Hematopoietic multipotent progenitor cell treated with erythropoietin and hydrocortisone succinate and interleukin-3 and kit ligand, for 6 days (in vitro differentiated cells): ENCODE measurements at regions not wholly inside any gene's neighbourhood (a gene's known extent, or its start where the extent isn't known, plus 50 kb on each side); places are given as distances from the start of the nearest gene placed in this dataset.
"Not testable (repeated sequence)": the region's sequence is repeated elsewhere in the genome, so short reads cannot be mapped to it uniquely, and the experiment has no call there.

Experiments used
- DNase-seq: peaks from one replicate; pipeline ENCODE4 v3.0.0-alpha.2; 2015

DNA sequence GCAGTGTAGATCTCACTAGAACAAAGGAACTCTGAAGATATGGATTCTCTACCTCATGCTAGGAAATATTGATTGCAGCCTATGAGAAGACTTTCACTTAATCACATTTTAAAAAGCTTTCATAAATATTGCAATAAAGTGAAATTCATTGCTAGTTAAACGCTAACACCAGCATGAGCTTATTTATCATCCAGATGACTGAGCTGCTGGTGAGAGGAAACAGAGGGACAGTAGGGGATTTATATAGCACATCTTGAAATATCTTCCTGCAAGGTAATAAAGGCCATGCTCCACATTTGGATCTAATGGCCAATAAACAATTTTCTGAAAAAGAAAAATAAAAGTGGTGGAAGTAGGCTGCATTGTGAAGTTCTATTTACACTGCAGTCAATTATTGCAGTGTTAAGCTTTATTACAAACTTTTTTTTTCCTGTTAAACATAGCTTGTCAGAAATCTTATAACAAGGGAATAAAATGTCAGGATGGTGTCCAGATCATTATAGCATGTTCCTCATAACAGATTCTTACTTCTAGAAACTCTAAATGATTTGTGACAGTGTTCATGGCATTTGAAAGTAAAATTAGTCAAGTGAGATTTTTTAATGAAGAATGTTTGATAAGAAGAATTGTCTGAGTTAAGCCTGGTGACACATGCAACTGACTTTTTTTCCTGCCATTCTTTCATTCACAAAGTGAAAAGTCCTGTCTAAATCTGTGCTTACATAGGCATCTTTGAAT is 342.6 kb downstream of the DMAC1 start:
- DNase-seq, result no peak

GRCh38 chr9:7456377-7456776 is 343.2 kb downstream of the DMAC1 start:
- DNase-seq, result no peak

DNA sequence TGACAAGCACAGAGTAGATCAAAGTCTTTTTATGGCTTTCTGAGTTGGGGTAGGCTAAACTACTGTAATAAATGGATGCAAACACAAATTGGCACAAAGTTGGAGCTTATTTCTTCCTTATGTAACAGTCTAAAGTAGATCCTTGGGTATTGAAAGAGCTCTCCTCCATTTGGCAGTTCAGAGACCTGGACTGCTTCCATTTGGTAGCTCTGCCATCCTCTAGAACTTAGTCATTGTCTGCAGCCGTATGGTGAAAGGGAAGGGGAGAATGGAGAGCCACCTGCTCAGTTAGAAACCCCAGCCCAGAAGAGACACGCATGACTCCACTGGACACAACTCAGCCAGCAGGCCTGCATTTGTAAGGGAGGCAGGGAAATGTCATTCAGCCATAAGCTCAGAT is 345.0 kb downstream of the DMAC1 start:
- DNase-seq, result no peak

DNA sequence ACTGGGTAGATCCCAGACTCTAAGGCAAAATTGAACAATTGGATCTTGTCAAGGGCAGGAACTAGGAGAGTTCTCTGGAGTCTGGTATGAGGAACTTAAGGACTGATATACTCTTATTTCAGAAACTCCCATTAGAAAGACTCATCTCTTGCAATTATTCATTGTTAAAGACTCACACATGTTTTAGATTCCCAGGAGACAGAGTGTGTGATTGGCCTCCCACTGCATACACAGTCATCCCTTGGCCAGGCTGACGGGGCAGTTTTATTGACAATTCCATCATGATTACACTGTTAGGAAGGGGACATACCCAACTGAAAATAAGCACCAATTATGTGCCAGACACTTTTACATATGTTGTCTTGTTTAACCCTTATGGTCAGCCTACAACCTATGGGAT is 347.2 kb downstream of the DMAC1 start:
- no peak for DNase-seq

- DNase-seq, result no peak
These were observed 348.5 kb downstream of the DMAC1 start for GRCh38 chr9:7451062-7451461.

DNA sequence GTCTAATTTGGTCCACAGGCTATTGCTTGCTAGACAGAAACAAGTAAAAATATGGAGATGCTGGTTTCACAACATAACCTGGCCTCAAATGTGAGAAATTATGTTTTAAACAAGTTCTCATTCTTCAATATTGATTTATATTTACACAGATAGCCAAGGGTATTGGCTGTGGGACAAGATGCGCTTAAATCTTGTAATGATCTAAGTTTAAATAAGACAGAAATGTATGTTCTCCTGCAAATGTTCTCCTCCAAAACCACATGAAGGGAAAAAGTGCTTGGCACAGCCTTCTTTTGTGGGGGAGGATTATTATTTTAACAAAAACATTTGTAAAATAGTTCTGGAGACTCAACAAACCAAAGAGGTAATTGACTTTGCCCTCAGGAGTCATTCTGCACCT is 356.0 kb downstream of the DMAC1 start:
- DNase-seq, result no peak

DNA sequence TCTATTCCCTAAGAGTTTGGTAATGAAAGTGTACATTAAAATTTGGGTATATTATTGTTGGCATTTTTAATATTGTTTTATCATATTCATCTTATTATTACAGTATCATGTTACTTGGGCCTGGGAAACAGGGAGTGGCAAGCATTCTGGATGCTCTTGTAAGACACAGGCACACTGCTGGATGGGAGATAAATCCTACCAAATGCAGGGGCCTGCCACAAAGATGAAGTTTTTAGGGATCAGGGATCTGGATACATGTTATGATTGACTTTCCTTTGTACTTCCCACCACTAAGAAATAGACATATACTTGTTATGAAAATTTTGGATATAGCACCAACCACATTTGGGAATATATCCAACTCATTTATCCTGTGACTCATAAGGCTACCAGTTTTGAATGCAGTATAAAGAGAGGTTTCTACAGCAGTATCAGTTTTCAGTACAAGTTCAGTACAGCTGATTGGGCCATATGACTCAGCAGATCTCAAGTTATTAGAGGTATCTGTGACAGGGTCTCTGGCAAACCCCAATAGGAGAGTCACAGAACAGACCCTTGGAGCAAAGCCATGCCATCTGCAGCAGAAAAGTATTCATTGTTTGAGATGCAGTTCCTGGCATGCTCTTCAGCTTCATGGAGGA is 360.1 kb downstream of the DMAC1 start:
- no peak for DNase-seq

- DNase-seq, result no peak
These were observed 362.8 kb downstream of the DMAC1 start for GRCh38 chr9:7436754-7437153.

GRCh38 chr9:7433508-7434292 is 365.9 kb downstream of the DMAC1 start:
- no peak for DNase-seq

GRCh38 chr9:7432989-7433388 is 366.6 kb downstream of the DMAC1 start:
- no peak for DNase-seq

DNA sequence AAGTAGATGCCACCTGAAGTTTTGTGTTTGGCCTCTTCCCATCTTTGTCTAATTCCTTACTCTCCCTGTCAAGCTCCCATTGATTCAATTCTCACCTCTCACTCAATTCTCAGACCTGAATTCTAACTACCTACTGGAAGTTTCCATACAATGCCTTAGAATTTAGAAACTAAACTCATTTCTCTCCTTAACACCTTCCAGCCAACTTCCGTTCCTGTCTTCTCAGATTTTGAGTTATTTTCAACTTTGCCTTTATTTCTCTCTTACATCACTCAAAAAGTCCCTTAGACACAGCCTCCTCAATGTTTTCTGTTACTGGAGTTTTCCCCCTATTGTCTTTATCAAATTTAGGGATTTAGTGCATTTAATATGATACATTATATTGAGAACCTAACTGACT is 382.2 kb downstream of the DMAC1 start:
- not testable (repeated sequence) for DNase-seq

DNA sequence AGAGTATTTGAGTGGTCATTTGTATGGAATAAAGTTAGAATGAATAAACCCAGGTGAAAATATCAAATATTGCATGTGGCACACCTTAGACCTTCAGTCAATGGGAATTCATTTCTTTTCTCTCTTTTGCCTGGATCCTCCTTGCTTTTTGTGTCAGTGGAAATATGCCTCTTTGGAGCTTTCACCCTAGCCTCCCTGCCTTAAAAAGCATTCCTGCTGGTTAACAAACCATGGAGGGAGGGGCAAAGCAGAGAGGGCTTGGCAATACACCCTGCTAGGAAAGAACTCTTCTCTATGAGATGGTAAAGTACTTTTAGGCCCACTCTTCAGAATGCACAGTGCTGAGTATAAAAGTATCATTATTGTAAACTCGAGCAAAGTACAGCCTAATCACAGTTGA is 383.7 kb downstream of the DMAC1 start:
- no peak for DNase-seq

DNA sequence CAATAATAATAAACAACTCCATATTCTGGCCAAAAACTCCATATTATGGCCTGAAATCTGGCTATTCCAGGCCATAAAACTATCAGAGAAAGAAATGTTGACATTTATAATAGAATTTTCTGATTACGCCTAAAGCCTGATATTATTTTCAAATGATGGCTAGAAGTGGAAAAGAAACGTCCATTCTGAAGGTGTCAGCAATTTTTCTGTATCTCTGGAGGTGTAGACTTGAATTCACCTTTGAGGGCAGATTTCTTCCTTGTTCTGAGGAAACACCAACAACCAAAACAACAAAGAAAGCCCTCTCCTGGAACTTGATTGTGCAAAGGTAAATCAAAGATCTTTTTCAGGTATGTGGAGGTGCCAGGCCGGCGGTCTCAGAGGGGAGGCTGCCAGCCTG is 390.7 kb downstream of the DMAC1 start:
- DNase-seq, result no peak

DNA sequence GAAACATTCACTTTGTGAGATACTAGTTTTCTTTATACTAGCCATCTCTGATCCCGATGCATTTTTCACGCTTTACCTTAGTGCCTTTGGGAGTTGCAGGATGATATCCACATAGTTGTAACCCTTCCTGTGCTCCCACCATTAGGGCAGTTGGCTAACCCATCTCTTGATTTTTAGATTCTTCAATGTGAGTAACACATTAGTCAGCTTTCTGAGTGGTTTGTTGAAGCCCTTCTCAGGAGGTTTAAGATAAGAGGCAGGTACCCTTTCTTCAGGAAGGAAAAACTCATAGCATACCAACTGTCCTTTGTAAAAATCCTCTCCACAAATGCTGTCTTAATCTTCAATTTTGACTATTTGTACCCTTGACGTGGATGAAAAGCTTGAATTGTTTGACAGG is 392.3 kb downstream of the DMAC1 start:
- no peak for DNase-seq

DNA sequence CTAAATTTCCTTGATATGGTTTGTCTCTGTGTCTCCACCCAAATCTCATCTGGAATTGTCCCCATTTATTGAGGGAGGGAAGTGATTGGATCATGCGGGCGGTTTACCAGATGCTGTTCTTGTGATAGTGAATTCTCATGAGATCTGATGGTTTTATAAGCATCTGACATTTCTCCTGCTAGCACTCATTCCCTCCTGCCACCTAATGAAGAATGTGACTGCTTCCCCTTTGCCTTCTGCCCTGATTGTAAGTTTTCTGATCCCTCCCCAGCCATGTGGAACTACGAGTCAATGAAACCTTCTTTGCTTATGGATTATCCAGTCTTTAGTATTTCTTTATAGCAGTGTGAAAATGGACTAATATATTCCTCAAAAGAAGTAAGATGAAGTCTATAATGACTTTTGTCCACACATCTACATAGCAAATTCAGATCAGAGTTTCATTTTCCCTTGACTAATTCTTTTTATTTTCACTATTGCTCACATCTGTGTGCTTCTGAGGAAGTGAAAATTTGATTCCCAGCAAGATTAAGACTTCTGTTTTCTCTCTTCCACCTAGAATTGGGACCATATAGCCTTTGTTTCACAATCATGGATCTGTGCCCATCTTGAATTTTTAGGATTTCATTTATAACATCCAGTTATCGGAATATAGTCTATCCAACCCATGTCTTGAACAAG is 393.5 kb downstream of the DMAC1 start:
- DNase-seq, result no peak

DNA sequence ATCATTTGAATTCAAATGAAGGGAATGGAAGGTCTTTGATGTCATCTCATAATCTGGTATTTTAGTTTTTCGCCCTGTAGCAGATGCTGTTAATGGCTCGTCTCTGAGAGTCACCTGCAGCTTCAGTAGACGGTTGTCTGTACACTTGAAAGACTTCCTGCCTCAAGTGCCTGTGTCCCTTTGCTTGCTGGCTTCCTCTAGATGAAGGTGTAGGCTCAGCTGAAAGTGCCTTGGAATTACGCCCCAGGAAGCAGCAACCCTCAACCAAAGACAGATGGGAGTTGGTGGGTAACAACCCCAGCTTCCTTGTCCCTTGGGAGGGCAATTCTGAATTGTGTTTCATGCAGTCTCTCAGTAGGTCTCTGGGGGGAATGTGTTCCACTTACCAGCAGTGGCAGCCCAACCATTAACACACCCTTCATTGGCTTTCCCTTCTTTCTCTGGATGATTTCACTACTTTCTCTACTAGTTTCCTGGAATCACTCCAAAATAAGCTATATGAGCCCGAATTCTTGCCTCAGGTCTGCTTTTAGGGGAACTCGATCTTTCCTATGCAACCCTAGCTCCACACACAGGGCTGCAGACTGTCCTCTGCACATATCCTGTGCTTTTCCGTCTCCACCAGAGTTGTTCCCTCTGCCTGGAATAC is 395.6 kb downstream of the DMAC1 start:
- DNase-seq, result no peak

DNA sequence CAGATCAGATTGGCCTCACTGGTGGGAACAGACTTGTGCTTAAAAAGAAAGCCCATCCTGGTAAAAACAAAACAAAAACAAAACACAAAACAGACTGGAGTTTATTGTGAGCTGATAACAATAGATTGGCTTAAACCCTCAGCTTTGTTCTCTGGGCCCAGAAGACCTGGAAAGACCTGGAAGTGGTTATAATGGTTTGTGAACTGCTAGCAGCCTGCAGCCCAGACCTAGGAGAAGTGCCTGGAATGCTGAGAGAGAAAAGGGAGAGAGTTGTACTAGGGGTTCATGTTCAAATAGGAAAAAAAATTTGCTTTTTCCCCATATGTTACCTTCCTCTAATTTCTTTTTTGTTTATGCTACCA is 396.6 kb downstream of the DMAC1 start:
- no peak for DNase-seq

DNA sequence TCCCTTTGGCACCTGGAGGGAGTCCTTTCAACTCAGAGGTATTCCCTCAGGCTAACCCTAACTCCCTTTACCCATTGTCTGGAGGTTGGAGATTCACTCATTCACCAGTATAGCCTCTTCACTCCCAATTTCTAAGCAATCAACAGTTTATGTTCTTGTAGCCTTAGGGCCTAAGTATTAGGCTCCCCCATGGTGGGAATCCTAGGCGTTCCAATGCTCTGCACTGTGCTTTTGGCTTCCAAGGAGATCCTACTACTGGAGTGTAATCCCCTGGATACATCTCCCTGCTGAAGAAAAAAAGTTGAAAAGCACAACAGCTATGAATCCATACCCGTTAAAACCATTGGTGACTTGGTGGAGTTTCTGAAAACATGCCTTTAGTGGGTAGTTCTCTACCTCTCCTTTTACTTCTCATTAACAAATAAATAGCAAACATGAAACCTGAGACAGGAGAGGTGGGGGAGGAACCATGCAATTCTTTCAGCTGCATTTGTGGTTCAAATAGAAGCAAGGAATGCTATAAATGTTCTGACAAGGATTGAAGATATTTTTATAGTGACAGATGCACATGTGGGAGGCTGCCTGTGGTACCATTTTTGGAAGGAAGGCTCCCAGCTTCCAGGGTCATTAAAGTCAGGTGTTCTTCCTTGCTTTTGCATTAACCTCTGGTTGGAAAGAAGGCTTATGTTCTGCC is 397.1 kb downstream of the DMAC1 start:
- DNase-seq, result no peak

DNA sequence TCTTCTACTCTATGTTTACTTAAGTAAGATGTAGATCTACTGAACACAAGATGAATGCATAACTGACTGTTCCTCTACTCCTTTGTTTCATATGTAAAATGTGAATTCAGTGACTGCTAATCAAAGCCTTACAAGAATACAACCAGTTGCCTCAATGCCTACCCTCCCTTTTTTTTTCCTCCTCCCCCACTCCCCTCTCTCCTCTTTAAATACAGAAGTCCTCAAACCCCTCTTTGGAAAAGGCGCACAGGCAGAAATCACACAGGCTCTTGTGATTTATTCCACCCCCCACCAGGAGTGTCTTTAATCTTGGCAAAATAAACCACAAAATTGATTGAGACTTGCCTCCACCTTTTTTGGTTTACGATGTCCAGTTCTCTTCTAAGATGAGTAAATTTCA is 398.5 kb downstream of the DMAC1 start:
- DNase-seq, result no peak

DNA sequence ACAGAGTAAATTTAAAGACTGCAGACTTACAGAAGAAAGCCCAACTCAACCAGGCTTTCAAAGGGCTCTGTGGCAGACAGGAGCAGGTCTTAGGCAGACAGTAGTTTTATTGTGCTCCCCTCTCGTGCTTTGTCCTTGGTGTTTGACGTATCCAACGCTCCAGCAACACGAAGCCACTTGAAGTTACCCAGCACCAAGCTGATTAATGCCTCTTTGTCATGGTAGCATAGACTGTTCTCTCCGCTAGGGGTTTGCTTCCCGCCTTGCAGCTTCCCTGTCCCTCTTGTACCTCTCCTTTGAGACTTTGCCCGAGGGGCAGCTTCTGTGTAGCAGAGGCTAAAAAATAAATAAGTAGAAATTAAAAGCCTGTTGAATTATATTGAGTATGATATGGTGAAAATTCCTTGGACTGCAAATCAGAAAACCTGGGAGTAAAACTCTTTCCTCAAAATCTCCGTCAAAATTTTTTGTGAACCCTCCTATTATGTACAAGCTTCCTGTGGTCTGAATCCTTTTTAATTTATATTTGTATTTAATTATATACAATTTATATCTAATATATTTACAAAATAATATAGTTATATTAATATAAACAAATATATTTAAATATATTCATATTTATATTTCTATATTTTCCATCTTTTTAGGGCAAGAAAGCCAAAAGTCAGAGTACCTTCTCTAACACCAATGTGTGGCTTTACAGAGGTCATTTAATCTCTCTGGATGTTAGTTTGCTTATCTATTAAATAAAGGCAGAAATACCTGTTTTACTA is 405.4 kb downstream of the DMAC1 start:
- no peak for DNase-seq

DNA sequence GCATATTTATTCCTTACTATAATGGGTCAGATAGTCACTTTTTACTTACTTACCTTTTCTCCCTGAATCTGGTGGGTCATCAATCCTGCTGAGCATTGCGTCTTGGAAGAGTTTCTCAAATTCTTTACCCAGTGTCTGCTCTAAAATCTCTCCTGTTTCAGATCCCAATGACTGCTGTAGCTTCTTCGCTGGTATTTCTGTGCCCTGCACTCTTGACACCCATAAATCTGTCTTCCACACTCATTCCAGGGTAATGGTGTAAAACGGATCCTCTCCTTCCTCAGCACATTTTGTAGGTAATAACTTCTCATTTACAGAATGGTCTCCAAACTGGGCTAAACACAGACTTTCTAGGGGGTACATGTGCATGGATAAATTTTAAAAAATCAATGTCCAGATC is 407.4 kb downstream of the DMAC1 start:
- DNase-seq, result no peak

- DNase-seq, result no peak
These were observed 410.8 kb downstream of the DMAC1 start for GRCh38 chr9:7388755-7389154.
